OCI-LY1 (cell line): ENCODE measurements at regions not wholly inside any gene's neighbourhood (a gene's known extent, or its start where the extent isn't known, plus 50 kb on each side); places are given as distances from the start of the nearest gene placed in this dataset.

Experiments
- EZH2 ChIP-seq: fragments of 200-600 bp; sonication (generic), shearing (Covaris generic); IDR thresholded peaks from 2 replicates; pipeline ENCODE4 v1.8.0; 2017; ENCODE audit warnings: borderline replicate concordance, mixed run types, mild to moderate bottlenecking, antibody characterized with exemption, low read length, moderate library complexity, mixed read lengths
- TF ChIP-seq, protein P1 (sequence below): fragments of 200-600 bp; sonication (generic), shearing (Covaris generic); IDR thresholded peaks from 2 replicates; pipeline ENCODE4 v1.5.1; 2017; ENCODE audit warnings: mild to moderate bottlenecking, antibody characterized with exemption, low read length, moderate library complexity, mixed read lengths

DNA sequence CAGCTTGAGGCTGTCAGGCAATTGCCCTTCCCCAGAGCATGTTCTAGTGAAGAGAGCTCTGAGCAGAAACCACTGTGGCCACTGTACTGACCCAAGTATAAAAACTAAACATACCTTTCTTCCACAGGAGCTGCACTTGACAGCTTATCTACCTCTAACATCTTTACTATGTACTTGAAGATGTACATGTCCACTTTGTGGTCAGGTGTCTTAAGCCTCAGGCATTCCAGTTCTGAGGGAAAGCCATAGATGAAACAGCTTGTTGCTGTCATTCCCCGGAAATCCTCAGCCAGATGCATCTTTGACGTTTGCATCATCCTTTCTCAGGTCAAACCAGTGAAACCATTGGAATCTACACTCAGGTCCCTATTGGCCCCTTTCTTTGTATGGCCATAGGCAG, 70.4 kb downstream of the CHRM3 start:
- TF ChIP-seq, protein P1, sequence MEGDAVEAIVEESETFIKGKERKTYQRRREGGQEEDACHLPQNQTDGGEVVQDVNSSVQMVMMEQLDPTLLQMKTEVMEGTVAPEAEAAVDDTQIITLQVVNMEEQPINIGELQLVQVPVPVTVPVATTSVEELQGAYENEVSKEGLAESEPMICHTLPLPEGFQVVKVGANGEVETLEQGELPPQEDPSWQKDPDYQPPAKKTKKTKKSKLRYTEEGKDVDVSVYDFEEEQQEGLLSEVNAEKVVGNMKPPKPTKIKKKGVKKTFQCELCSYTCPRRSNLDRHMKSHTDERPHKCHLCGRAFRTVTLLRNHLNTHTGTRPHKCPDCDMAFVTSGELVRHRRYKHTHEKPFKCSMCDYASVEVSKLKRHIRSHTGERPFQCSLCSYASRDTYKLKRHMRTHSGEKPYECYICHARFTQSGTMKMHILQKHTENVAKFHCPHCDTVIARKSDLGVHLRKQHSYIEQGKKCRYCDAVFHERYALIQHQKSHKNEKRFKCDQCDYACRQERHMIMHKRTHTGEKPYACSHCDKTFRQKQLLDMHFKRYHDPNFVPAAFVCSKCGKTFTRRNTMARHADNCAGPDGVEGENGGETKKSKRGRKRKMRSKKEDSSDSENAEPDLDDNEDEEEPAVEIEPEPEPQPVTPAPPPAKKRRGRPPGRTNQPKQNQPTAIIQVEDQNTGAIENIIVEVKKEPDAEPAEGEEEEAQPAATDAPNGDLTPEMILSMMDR, result no peak
- no peak for TF ChIP-seq EZH2
